GM13976 (cell line): ENCODE measurements at regions not wholly inside any gene's neighbourhood (a gene's known extent, or its start where the extent isn't known, plus 50 kb on each side); places are given as distances from the start of the nearest gene placed in this dataset.

Source experiments
- DNase-seq: peaks from one replicate; pipeline ENCODE4 v3.0.0; 2012; ENCODE audit warnings: low spot score
- CTCF ChIP-seq: IDR thresholded peaks from 2 replicates; pipeline ENCODE4 v1.5.1; 2012; ENCODE audit warnings: borderline replicate concordance, mild to moderate bottlenecking; ENCODE audit not compliant: insufficient read depth; ENCODE audit errors: extremely low read depth, missing control alignments, control extremely low read depth
- in situ Hi-C: fragments of 300-500 bp; cut with MboI; formaldehyde crosslinking; loops from one replicate; pipeline ENCODE4 v1.12.0; 2022; ENCODE audit warnings: low sequenced_read_pairs, mixed read lengths, inconsistent platforms; ENCODE audit not compliant: unreplicated experiment

GRCh38 chr3:193908181-193908744 is 227.7 kb upstream of the HES1 start:
- no peak for DNase-seq
- TF ChIP-seq CTCF, result no peak
- in situ Hi-C loops, result no loop called here

GRCh38 chr3:193909387-193909786 is 226.6 kb upstream of the HES1 start:
- no peak for TF ChIP-seq CTCF
- peak; percentile 50 for DNase-seq
- in situ Hi-C loops, result no loop called here

DNA sequence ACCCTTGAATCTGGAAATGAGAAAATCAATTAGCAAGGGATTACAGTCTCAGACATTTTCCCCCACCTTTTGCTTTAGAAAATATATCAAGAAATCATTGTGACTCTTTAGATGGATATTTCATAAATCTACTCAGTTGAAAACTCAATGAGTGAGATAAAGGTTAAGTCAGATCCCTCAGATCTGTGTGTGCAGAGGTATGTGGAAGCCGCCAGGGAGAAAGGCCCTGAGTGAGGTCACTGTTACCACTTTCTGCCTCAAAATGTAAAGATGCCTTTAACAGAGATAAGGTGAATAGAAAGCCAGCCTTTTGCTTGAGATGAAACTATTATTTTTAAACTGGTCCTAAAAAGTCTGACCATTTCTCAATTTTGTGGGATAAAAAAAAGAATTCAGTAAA is 225.6 kb upstream of the HES1 start:
- TF ChIP-seq CTCF, result no peak
- in situ Hi-C loops, result no loop called here
- DNase-seq, result no peak

DNA sequence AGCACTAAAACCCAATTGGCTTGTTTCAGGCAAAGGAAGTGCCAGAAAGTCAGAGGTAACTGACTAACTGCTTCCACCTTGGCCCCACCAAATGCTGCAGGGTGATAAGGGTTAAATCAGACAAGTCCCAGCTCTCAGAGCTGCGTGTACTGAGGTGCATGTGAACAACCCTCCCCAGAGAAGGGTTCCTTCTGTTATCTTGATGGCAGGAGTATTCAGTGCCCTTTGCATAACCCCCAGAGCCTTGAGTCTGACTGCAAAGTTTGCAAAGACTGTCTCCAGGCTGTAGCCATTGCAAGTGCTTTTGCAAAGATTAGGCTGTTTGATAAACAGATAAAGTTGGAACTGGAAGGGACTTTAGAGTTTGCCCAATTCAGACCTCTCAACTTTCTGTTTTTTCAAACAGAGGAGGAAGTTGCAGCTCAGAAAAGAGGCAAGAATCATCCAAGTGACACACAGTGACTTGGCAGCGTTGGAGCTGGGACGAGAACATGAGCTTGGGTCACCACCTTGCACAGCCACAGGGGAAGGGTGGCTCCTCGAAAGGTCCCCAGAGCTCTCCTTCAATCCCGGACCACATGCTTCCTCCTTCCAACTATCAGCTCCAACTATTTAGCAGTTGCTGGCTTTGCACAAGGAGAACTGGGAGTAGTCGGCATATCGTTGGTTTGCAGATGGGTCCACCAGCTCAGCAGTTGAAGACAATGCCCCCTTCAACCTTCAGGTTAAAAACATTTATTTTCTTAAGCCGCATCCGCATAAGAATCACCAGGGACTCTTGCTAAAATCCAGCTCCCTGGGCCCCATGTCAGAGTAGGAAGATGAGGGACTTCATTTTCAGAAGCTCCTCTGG is 224.8 kb upstream of the HES1 start:
- DNase-seq, result no peak
- TF ChIP-seq CTCF, result no peak
- in situ Hi-C loops, result no loop called here

DNA sequence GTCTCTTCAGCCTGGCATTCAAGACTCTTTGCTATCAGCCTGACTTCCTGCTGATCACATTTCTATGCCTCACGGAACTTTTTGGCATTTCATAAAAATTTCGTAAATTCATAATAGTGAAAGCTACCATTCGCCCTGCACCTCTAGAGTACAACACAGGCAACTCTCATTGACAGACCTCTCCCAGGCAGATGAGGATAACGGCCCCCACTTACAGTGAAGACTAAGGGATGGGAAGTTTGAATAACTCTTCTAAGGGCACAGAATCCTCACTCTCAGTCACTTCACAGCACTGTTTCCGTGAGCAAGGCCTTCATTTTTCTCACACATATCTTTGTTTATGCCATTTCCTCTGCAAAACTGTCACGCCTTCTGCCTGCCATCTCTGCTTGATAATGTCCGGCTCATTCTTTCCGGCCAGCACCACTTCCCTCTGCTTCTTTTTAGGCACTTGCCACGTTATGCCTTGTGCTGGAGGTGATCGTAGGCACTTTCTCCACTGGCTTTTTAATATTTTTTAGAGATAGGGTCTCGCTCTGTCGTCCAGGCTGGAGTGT is 224.1 kb upstream of the HES1 start:
- in situ Hi-C loops, result no loop called here
- DNase-seq, result no peak

More for the DNA sequence above, 224.1 kb upstream of the HES1 start:
- TF ChIP-seq CTCF, result no peak
